Left lung (tissue), 4 donors: ENCODE measurements at regions not wholly inside any gene's neighbourhood (a gene's known extent, or its start where the extent isn't known, plus 50 kb on each side); places are given as distances from the start of the nearest gene placed in this dataset.

Source experiments
- ATAC-seq: fragments of 200-7000 bp; cut with Tn5 transposase; one replicate; pipeline ENCODE4 v1.9.1; 2020; ENCODE audit warnings: moderate library complexity
- DNase-seq, 4 donors: peaks; one replicate each; pipeline ENCODE4 v3.0.0-alpha.2; 2013 to 2020
- H3K27ac ChIP-seq, 2 donors: fragments of 200-600 bp; sonication (generic) in 1 of 2; one replicate each; pipeline versions ENCODE4 v1.5.0 to v1.8.0; 2020 to 2021
- H3K27me3 ChIP-seq, 2 donors: fragments of 200-600 bp; sonication (generic) in 1 of 2; one replicate each; pipeline versions ENCODE4 v1.5.0 to v1.8.0; 2020 to 2021
- H3K36me3 ChIP-seq, 2 donors: fragments of 200-600 bp; sonication (generic) in 1 of 2; one replicate each; pipeline versions ENCODE4 v1.5.0 to v1.8.0; 2020 to 2021
- H3K4me1 ChIP-seq, 2 donors: fragments of 200-600 bp; one replicate each; pipeline ENCODE4 v1.8.0; 2021
- H3K4me3 ChIP-seq, 2 donors: fragments of 200-600 bp; sonication (generic) in 1 of 2; one replicate each; pipeline versions ENCODE4 v1.5.0 to v1.8.0; 2020 to 2021; ENCODE audit warnings: mild to moderate bottlenecking in 1 of 2
- H3K9me3 ChIP-seq, 2 donors: fragments of 200-600 bp; sonication (generic) in 1 of 2; one replicate each; pipeline versions ENCODE4 v1.5.0 to v1.8.0; 2020 to 2021
- intact Hi-C, 2 donors: fragments of 100-400 bp; cut with DNase I; formaldehyde crosslinking; loops; one replicate each; pipeline versions ENCODE4 v1.11.2 to v1.14.2; 2022
- TF ChIP-seq, protein P1 (sequence below), 2 donors: fragments of 200-600 bp; sonication (generic) in 1 of 2; IDR thresholded peaks; one replicate each; pipeline versions ENCODE4 v1.5.0 to v1.8.0; 2021; ENCODE audit warnings: antibody characterized with exemption in 2 of 2
- donor health status: DM: no; HTN: yes; CAD: no.
- donor health status: DM: no; HTN: no; CAD: no.

DNA sequence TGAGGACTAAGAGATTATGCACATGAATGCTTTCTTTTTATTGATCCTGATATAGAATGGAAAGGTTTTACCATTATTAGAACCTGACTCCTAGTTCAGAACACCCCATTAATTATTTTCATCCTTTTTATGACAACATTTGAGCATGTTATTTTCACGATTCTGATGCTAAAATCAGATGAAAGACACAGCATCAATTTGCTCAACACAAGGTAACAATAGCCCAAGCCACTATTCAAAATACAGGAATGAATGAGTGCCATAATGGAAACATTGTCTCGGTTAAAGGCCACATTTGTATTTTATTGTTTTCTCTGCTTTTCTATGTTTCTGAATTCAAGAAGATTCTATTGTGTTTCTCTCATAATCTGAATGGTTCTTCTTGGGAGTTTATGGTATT, 126.3 kb upstream of the POF1B start:
- H3K27me3 ChIP-seq = peaks cover 0 to 10% of the 10 kb centered on the region in 2 donors
- intact Hi-C loops = no loop called here
- H3K27ac ChIP-seq = no peak overlapping the region
- no peaks in the 10 kb centered on the region for H3K9me3 ChIP-seq
- DNase-seq = no peak
- TF ChIP-seq, protein P1, sequence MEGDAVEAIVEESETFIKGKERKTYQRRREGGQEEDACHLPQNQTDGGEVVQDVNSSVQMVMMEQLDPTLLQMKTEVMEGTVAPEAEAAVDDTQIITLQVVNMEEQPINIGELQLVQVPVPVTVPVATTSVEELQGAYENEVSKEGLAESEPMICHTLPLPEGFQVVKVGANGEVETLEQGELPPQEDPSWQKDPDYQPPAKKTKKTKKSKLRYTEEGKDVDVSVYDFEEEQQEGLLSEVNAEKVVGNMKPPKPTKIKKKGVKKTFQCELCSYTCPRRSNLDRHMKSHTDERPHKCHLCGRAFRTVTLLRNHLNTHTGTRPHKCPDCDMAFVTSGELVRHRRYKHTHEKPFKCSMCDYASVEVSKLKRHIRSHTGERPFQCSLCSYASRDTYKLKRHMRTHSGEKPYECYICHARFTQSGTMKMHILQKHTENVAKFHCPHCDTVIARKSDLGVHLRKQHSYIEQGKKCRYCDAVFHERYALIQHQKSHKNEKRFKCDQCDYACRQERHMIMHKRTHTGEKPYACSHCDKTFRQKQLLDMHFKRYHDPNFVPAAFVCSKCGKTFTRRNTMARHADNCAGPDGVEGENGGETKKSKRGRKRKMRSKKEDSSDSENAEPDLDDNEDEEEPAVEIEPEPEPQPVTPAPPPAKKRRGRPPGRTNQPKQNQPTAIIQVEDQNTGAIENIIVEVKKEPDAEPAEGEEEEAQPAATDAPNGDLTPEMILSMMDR (IDR thresholded peaks at IDR 0.05) = no peak
- no peaks in the 10 kb centered on the region for H3K36me3 ChIP-seq
- H3K4me1 ChIP-seq = no peaks in the 10 kb centered on the region
- no peak overlapping the region for H3K4me3 ChIP-seq
- ATAC-seq = no peak

DNA sequence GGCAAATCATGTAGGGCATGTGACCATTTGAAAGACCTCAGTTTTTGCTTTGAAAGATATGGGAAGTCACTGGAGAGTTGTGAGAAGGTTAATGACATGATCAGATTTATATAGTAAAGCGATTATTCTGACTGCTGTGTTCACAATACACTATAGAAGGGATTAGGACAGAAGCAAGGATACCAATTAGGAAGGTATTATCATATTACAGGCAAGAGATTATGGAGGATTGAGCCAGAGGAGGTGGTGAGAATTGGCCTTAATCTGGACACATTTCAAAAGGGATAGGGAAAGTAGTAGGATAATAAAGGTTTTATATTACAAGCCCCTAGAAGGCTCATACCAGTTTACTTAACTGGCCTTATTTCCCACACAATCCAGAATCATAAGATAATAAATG, 124.9 kb upstream of the POF1B start:
- H3K4me1 ChIP-seq = no peaks in the 10 kb centered on the region
- TF ChIP-seq, protein P1 (IDR thresholded peaks at IDR 0.05) = no peak
- no peak for DNase-seq
- H3K27me3 ChIP-seq = peaks cover 0 to 10% of the 10 kb centered on the region in 2 donors
- no peak overlapping the region for H3K27ac ChIP-seq
- H3K36me3 ChIP-seq = no peaks in the 10 kb centered on the region
- no peak for ATAC-seq
- H3K9me3 ChIP-seq = no peaks in the 10 kb centered on the region
- H3K4me3 ChIP-seq = no peak overlapping the region
- intact Hi-C loops = no loop called here

DNA sequence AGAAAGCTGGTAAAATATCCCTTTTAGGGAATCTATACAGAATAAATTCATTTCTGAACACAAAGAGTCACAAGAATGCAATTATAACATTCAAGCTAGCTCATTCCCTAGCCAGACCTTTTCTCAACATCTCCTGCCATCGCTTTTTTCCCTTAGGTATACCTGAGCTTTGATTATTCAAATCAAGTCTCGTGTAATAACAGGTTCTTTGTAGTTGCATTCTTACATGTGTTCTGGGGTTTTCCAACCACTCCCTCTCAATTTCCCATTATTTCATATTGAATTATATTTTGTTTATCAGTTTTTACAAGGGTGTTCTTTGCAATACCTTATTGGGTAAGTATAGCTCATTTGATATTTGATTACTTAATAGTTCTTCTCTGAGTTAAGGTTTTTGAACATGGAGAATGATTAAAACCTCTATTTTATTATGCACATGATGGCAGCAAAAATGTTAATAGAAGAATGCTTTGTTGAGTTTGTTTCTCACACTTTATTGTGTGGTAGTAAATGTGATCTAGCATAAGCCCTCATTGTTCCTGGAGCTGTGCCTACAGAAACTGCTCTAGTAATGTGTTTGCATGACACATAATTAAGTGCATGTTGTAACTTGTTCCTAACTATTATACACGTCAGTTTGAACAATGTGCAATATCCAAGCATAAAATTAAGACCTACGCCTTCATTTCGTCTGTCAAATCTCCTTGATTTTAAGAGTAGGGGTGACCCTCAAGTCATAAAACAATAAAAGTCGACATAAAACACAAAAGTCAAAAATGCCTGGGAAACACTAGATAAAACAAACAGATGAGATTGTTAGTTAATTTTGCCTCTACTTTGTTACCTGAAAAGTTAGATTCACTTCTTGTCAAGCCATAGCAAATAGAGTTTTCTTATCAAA, 124.0 kb upstream of the POF1B start:
- DNase-seq = no peak
- ATAC-seq = no peak
- no peaks in the 10 kb centered on the region for H3K4me1 ChIP-seq
- H3K36me3 ChIP-seq = no peaks in the 10 kb centered on the region
- H3K27me3 ChIP-seq = peaks cover 0 to 10% of the 10 kb centered on the region in 2 donors
- H3K27ac ChIP-seq = no peak overlapping the region
- H3K4me3 ChIP-seq = no peak overlapping the region
- TF ChIP-seq, protein P1 (IDR thresholded peaks at IDR 0.05) = no peak
- no peaks in the 10 kb centered on the region for H3K9me3 ChIP-seq
- intact Hi-C loops = no loop called here

DNA sequence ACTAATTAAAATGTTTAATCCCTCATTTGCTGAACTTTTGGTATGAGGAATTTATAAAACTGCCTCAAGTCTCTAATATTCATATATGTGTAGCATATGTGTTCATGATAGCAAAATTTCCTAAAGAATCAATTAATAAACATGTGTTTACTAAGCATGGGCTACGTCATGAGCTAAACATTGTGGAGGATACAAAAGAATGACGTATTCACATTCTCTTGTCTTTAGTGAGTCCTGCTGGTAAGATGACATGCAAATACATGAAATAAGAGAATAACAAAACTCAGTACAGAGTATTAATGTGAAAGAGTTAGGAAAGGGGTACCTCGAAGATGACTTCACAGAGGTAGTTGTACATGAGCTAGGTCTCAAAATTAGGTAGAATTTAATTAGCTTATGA, 121.9 kb upstream of the POF1B start:
- TF ChIP-seq, protein P1 (IDR thresholded peaks at IDR 0.05) = no peak
- ATAC-seq (no peak), DNase-seq (no peak)
- intact Hi-C loops = no loop called here
- H3K4me1 ChIP-seq = no peaks in the 10 kb centered on the region
- no peaks in the 10 kb centered on the region for H3K9me3 ChIP-seq
- H3K4me3 ChIP-seq = no peak overlapping the region
- no peak overlapping the region for H3K27ac ChIP-seq
- peaks cover 0 to 10% of the 10 kb centered on the region in 2 donors for H3K27me3 ChIP-seq
- H3K36me3 ChIP-seq = no peaks in the 10 kb centered on the region

DNA sequence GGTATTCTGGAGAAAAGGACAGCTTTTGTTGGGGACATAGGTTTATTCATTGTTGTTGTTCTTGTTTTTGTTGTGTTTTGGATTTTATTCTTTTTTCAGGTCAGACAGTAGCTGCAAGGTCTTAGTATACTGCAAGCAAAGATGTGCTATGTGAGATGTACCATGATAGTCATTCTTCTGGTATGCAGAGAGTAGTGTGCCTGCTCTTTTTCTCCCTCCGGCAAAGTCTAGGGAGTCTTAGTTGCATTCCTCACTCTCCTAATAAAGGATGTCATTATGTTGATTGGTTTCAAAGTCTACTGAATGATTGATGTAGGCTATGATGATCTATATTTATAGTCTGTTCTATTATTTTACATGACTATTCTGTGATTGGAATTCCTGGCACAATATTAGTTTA, 119.9 kb upstream of the POF1B start:
- TF ChIP-seq, protein P1 (IDR thresholded peaks at IDR 0.05) = no peak

More for the DNA sequence above, 119.9 kb upstream of the POF1B start:
- no peaks in the 10 kb centered on the region for H3K4me1 ChIP-seq
- H3K27ac ChIP-seq = no peak overlapping the region
- H3K27me3 ChIP-seq = peaks cover 0 to 5% of the 10 kb centered on the region in 2 donors
- no peaks in the 10 kb centered on the region for H3K9me3 ChIP-seq
- H3K36me3 ChIP-seq = no peaks in the 10 kb centered on the region
- intact Hi-C loops = no loop called here
- no peak for ATAC-seq
- no peak overlapping the region for H3K4me3 ChIP-seq
- DNase-seq = no peak
